Fibroblast of mammary gland (primary cell): ENCODE measurements at regions not wholly inside any gene's neighbourhood (a gene's known extent, or its start where the extent isn't known, plus 50 kb on each side); places are given as distances from the start of the nearest gene placed in this dataset.

ENCODE experiments used
- DNase-seq: peaks from one replicate; pipeline ENCODE4 v3.0.0-alpha.2; 2010; ENCODE audit warnings: low read depth
- H3K4me3 ChIP-seq: 2 replicates; pipeline ENCODE4 v1.5.1; 2011; ENCODE audit warnings: low read depth, mild to moderate bottlenecking, low read length, moderate library complexity; ENCODE audit not compliant: control insufficient read depth
- TF ChIP-seq, protein P1 (sequence below): conservative IDR thresholded peaks from 2 replicates; pipeline ENCODE4 v1.5.1; 2011; ENCODE audit warnings: low read depth, low read length, inconsistent platforms; ENCODE audit not compliant: control insufficient read depth, insufficient read depth

DNA sequence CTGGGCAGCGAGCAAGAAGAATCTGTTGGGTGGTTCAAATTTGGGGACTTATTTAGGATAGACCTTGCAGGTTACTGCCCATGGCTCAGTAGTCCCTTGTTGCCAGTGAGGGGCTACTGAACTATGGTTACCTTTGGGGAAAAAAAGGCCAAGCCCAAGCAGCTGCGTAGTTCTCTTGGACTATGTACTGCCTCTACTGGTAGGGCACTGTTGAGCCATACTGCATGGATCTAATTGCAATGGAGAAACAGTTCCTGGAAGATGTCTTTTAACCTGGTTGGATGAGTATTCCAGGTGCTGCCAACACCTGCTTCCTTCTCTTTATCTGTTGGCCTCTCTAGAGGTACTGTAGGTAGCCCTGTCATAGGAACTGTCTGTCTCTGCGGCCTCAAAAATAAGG, 671.9 kb upstream of the CBLB start:
- DNase-seq, result no peak
- no peak overlapping the region for H3K4me3 ChIP-seq
- TF ChIP-seq, protein P1, sequence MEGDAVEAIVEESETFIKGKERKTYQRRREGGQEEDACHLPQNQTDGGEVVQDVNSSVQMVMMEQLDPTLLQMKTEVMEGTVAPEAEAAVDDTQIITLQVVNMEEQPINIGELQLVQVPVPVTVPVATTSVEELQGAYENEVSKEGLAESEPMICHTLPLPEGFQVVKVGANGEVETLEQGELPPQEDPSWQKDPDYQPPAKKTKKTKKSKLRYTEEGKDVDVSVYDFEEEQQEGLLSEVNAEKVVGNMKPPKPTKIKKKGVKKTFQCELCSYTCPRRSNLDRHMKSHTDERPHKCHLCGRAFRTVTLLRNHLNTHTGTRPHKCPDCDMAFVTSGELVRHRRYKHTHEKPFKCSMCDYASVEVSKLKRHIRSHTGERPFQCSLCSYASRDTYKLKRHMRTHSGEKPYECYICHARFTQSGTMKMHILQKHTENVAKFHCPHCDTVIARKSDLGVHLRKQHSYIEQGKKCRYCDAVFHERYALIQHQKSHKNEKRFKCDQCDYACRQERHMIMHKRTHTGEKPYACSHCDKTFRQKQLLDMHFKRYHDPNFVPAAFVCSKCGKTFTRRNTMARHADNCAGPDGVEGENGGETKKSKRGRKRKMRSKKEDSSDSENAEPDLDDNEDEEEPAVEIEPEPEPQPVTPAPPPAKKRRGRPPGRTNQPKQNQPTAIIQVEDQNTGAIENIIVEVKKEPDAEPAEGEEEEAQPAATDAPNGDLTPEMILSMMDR, result no peak

- TF ChIP-seq, protein P1, result no peak
- no peak overlapping the region for H3K4me3 ChIP-seq
- DNase-seq, result peak; percentile 53
Measured at GRCh38 chr3:106542101-106542769, 673.4 kb upstream of the CBLB start.

- DNase-seq, result no peak
- TF ChIP-seq, protein P1, result no peak
- no peak overlapping the region for H3K4me3 ChIP-seq
Measured at GRCh38 chr3:106552351-106553043, 683.7 kb upstream of the CBLB start.

DNA sequence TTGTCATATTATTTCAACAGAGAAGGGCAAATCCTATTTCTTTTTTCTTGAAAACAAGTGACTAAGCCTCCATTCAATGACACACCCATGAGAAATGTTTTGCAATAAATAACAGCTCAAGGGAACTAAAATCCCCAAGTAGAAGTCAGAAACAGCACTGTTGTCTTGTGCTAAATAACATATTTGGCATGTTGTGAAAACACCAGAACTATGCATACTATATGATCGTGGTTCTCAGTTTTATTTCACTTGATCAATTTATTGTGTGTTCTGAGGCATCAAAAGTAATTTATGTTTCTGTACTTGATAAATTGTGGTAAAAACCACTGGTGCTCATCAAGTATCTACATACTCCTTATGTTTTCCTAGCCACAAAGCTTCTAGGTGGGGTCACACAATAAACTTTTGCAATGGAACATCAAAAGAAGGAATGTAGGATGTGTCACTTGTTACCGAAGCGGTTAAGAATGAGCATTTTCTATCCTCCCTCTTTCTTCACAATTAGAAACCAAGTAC, 691.7 kb upstream of the CBLB start:
- peak; percentile 95 for DNase-seq
- TF ChIP-seq, protein P1, result no peak
- no peak overlapping the region for H3K4me3 ChIP-seq

GRCh38 chr3:106566277-106566676, 697.5 kb upstream of the CBLB start:
- DNase-seq, result no peak
- TF ChIP-seq, protein P1, result peak; percentile 10
- no peak overlapping the region for H3K4me3 ChIP-seq

- TF ChIP-seq, protein P1, result no peak
- no peak overlapping the region for H3K4me3 ChIP-seq
- no peak for DNase-seq
Measured at GRCh38 chr3:106570426-106570825, 701.6 kb upstream of the CBLB start.
